Activated naive CD8-positive, alpha-beta T cell treated with anti-CD3 and anti-CD28 coated beads, Interleukin-2, amount 10 ng/mL, durations not matched to agents 7 days and 5 days (primary cell): ENCODE measurements at regions not wholly inside any gene's neighbourhood (a gene's known extent, or its start where the extent isn't known, plus 50 kb on each side); places are given as distances from the start of the nearest gene placed in this dataset.

Experiments used
- ATAC-seq: fragments of 150-1000 bp; cut with Tn5 transposase; one replicate; pipeline ENCODE4 v1.10.0; 2021; ENCODE audit warnings: low read depth, moderate library complexity
- POLR2A ChIA-PET: fragments of 350-600 bp; sonication (Branson Sonifier 250); formaldehyde crosslinking; loops from one replicate; lab custom pipeline; 2021; ENCODE audit warnings: antibody characterized with exemption; lab: Charles Lee
- DNase-seq: peaks from one replicate; pipeline ENCODE4 v3.0.0; 2021
- H3K27ac Mint-ChIP-seq: one replicate; pipeline ENCODE4 v1.8.0; 2022; ENCODE audit warnings: mild to moderate bottlenecking, mixed read lengths
- H3K27me3 Mint-ChIP-seq: one replicate; pipeline ENCODE4 v1.8.0; 2022; ENCODE audit warnings: mild to moderate bottlenecking, moderate library complexity, mixed read lengths
- H3K36me3 Mint-ChIP-seq: one replicate; pipeline ENCODE4 v1.8.0; 2021; ENCODE audit warnings: mild to moderate bottlenecking, mixed read lengths
- H3K4me1 Mint-ChIP-seq: one replicate; pipeline ENCODE4 v1.8.0; 2021; ENCODE audit warnings: mixed read lengths
- H3K4me3 Mint-ChIP-seq: one replicate; pipeline ENCODE4 v1.8.0; 2022; ENCODE audit warnings: mild to moderate bottlenecking, moderate library complexity, mixed read lengths
- H3K9me3 Mint-ChIP-seq: one replicate; pipeline ENCODE4 v1.8.0; 2021; ENCODE audit warnings: mixed read lengths

GRCh38 chr5:1950708-1951103, 68.0 kb upstream of the IRX4 start:
- Mint-ChIP-seq H3K36me3 (no peaks in the 10 kb centered on the region), H3K4me3 (no peak overlapping the region), H3K9me3 (no peaks in the 10 kb centered on the region), H3K27me3 (peaks cover 15% of the 10 kb centered on the region), H3K4me1 (no peaks in the 10 kb centered on the region), H3K27ac (no peak overlapping the region)
- DNase-seq = no peak
- no peak for ATAC-seq
- POLR2A ChIA-PET = no interaction called here

GRCh38 chr5:1950096-1950707, 67.5 kb upstream of the IRX4 start:
- H3K4me1 Mint-ChIP-seq = no peaks in the 10 kb centered on the region
- POLR2A ChIA-PET = no interaction called here
- no peak for DNase-seq
- H3K4me3 Mint-ChIP-seq = no peak overlapping the region
- no peaks in the 10 kb centered on the region for H3K36me3 Mint-ChIP-seq
- ATAC-seq = no peak
- no peak overlapping the region for H3K27ac Mint-ChIP-seq
- H3K9me3 Mint-ChIP-seq = no peaks in the 10 kb centered on the region
- peaks cover 15% of the 10 kb centered on the region for H3K27me3 Mint-ChIP-seq

GRCh38 chr5:1949253-1949652, 66.5 kb upstream of the IRX4 start:
- H3K27ac Mint-ChIP-seq = no peak overlapping the region
- H3K4me1 Mint-ChIP-seq = no peaks in the 10 kb centered on the region
- H3K9me3 Mint-ChIP-seq = no peaks in the 10 kb centered on the region
- peaks cover 14% of the 10 kb centered on the region for H3K27me3 Mint-ChIP-seq
- DNase-seq (no peak), ATAC-seq (no peak)
- no peak overlapping the region for H3K4me3 Mint-ChIP-seq
- H3K36me3 Mint-ChIP-seq = no peaks in the 10 kb centered on the region
- POLR2A ChIA-PET = no interaction called here

GRCh38 chr5:1948663-1949191, 66.0 kb upstream of the IRX4 start:
- Mint-ChIP-seq H3K27ac (no peak overlapping the region), H3K27me3 (peaks cover 16% of the 10 kb centered on the region), H3K36me3 (no peaks in the 10 kb centered on the region), H3K4me3 (no peak overlapping the region), H3K4me1 (no peaks in the 10 kb centered on the region), H3K9me3 (no peaks in the 10 kb centered on the region)
- no peak for DNase-seq
- POLR2A ChIA-PET = no interaction called here
- no peak for ATAC-seq

- H3K4me3 Mint-ChIP-seq = no peak overlapping the region
- H3K9me3 Mint-ChIP-seq = no peaks in the 10 kb centered on the region
- DNase-seq (no peak), ATAC-seq (no peak)
- POLR2A ChIA-PET = no interaction called here
- peaks cover 14% of the 10 kb centered on the region for H3K27me3 Mint-ChIP-seq
- H3K27ac Mint-ChIP-seq = no peak overlapping the region
- H3K36me3 Mint-ChIP-seq = no peaks in the 10 kb centered on the region
- no peaks in the 10 kb centered on the region for H3K4me1 Mint-ChIP-seq
Observed at GRCh38 chr5:1948111-1948510, 65.4 kb upstream of the IRX4 start.

- Mint-ChIP-seq H3K4me3 (no peak overlapping the region), H3K9me3 (no peaks in the 10 kb centered on the region), H3K27ac (no peak overlapping the region), H3K4me1 (no peaks in the 10 kb centered on the region), H3K36me3 (no peaks in the 10 kb centered on the region), H3K27me3 (peaks cover 16% of the 10 kb centered on the region)
- POLR2A ChIA-PET = no interaction called here
- DNase-seq (no peak), ATAC-seq (no peak)
Observed at GRCh38 chr5:1946776-1947175, 64.1 kb upstream of the IRX4 start.

- Mint-ChIP-seq H3K4me3 (no peak overlapping the region), H3K27ac (no peak overlapping the region), H3K27me3 (peaks cover 16% of the 10 kb centered on the region), H3K4me1 (no peaks in the 10 kb centered on the region), H3K36me3 (no peaks in the 10 kb centered on the region), H3K9me3 (no peaks in the 10 kb centered on the region)
- ATAC-seq = no peak
- POLR2A ChIA-PET = no interaction called here
- DNase-seq = no peak
Observed at GRCh38 chr5:1946122-1946677, 63.5 kb upstream of the IRX4 start.

GRCh38 chr5:1945606-1946005, 62.9 kb upstream of the IRX4 start:
- Mint-ChIP-seq H3K27me3 (peaks cover 16% of the 10 kb centered on the region), H3K9me3 (no peaks in the 10 kb centered on the region), H3K4me3 (no peak overlapping the region), H3K27ac (no peak overlapping the region), H3K4me1 (no peaks in the 10 kb centered on the region), H3K36me3 (no peaks in the 10 kb centered on the region)
- POLR2A ChIA-PET = no interaction called here
- DNase-seq (no peak), ATAC-seq (no peak)

GRCh38 chr5:1944408-1944807, 61.7 kb upstream of the IRX4 start:
- Mint-ChIP-seq H3K4me1 (no peaks in the 10 kb centered on the region), H3K27me3 (peaks cover 16% of the 10 kb centered on the region), H3K9me3 (no peaks in the 10 kb centered on the region), H3K27ac (no peak overlapping the region), H3K36me3 (no peaks in the 10 kb centered on the region), H3K4me3 (no peak overlapping the region)
- ATAC-seq (no peak), DNase-seq (no peak)
- POLR2A ChIA-PET = no interaction called here

GRCh38 chr5:1943481-1943880, 60.8 kb upstream of the IRX4 start:
- DNase-seq = no peak
- POLR2A ChIA-PET = no interaction called here
- H3K27me3 Mint-ChIP-seq = peaks cover 16% of the 10 kb centered on the region

GRCh38 chr5:1942630-1943029, 59.9 kb upstream of the IRX4 start:
- Mint-ChIP-seq H3K9me3 (no peaks in the 10 kb centered on the region), H3K36me3 (no peaks in the 10 kb centered on the region), H3K27me3 (peaks cover 13% of the 10 kb centered on the region), H3K27ac (no peak overlapping the region), H3K4me1 (no peaks in the 10 kb centered on the region), H3K4me3 (no peak overlapping the region)
- ATAC-seq (no peak), DNase-seq (no peak)
- POLR2A ChIA-PET = no interaction called here

More at GRCh38 chr5:1943481-1943880, 60.8 kb upstream of the IRX4 start:
- no peak overlapping the region for H3K27ac Mint-ChIP-seq
- ATAC-seq = no peak
- no peaks in the 10 kb centered on the region for H3K36me3 Mint-ChIP-seq
- H3K9me3 Mint-ChIP-seq = no peaks in the 10 kb centered on the region
- H3K4me1 Mint-ChIP-seq = no peaks in the 10 kb centered on the region
- H3K4me3 Mint-ChIP-seq = no peak overlapping the region

GRCh38 chr5:1942158-1942557, 59.4 kb upstream of the IRX4 start:
- H3K9me3 Mint-ChIP-seq = no peaks in the 10 kb centered on the region
- H3K36me3 Mint-ChIP-seq = no peaks in the 10 kb centered on the region
- no peak overlapping the region for H3K4me3 Mint-ChIP-seq
- DNase-seq = no peak
- H3K4me1 Mint-ChIP-seq = no peaks in the 10 kb centered on the region
- H3K27me3 Mint-ChIP-seq = peaks cover 10% of the 10 kb centered on the region
- H3K27ac Mint-ChIP-seq = no peak overlapping the region
- ATAC-seq = no peak
- POLR2A ChIA-PET = no interaction called here

- no peaks in the 10 kb centered on the region for H3K9me3 Mint-ChIP-seq
- no peak overlapping the region for H3K27ac Mint-ChIP-seq
- DNase-seq (no peak), ATAC-seq (no peak)
- H3K36me3 Mint-ChIP-seq = no peaks in the 10 kb centered on the region
- H3K27me3 Mint-ChIP-seq = peaks cover 7% of the 10 kb centered on the region
- no peak overlapping the region for H3K4me3 Mint-ChIP-seq
- no peaks in the 10 kb centered on the region for H3K4me1 Mint-ChIP-seq
- POLR2A ChIA-PET = no interaction called here
Observed at GRCh38 chr5:1939256-1939655, 56.5 kb upstream of the IRX4 start.

GRCh38 chr5:1938310-1939000, 55.7 kb upstream of the IRX4 start:
- no peak overlapping the region for H3K27ac Mint-ChIP-seq
- no peak overlapping the region for H3K4me3 Mint-ChIP-seq

More at GRCh38 chr5:1938310-1939000, 55.7 kb upstream of the IRX4 start:
- H3K9me3 Mint-ChIP-seq = no peaks in the 10 kb centered on the region
- no peaks in the 10 kb centered on the region for H3K36me3 Mint-ChIP-seq
- POLR2A ChIA-PET = no interaction called here
- ATAC-seq (no peak), DNase-seq (no peak)
- peaks cover 7% of the 10 kb centered on the region for H3K27me3 Mint-ChIP-seq
- H3K4me1 Mint-ChIP-seq = no peaks in the 10 kb centered on the region
